Neutrophil (primary cell): ENCODE measurements at regions not wholly inside any gene's neighbourhood (a gene's known extent, or its start where the extent isn't known, plus 50 kb on each side); places are given as distances from the start of the nearest gene placed in this dataset.

Experiments used
- H3K27ac ChIP-seq: fragments of 200-600 bp; sonication (generic); 2 replicates; pipeline ENCODE4 v1.5.1; 2016; ENCODE audit warnings: mild to moderate bottlenecking, moderate library complexity
- H3K27me3 ChIP-seq: fragments of 200-600 bp; sonication (generic); 2 replicates; pipeline ENCODE4 v1.6.0; 2016; ENCODE audit warnings: mild to moderate bottlenecking
- H3K36me3 ChIP-seq: fragments of 200-600 bp; sonication (generic); 2 replicates; pipeline ENCODE4 v1.5.1; 2017
- H3K4me1 ChIP-seq, 2 experiments: fragments of 200-600 bp in 1 of 2; sonication (generic) in 1 of 2; 1 replicate in 1 of 2; 2 replicates in 1 of 2; pipeline versions ENCODE4 v1.5.1 to v1.6.1; 2013 to 2016; ENCODE audit warnings: low read depth in 1 of 2, low read length in 1 of 2, mild to moderate bottlenecking in 1 of 2, moderate library complexity in 1 of 2; ENCODE audit not compliant: control insufficient read depth in 1 of 2, insufficient read depth in 1 of 2
- H3K4me3 ChIP-seq, 2 experiments: fragments of 200-600 bp in 1 of 2; sonication (generic) in 1 of 2; 1 replicate in 1 of 2; 2 replicates in 1 of 2; pipeline ENCODE4 v1.5.1; 2013 to 2016; ENCODE audit warnings: low read depth in 1 of 2, low read length in 1 of 2, mild to moderate bottlenecking in 1 of 2, moderate library complexity in 1 of 2
- H3K9me3 ChIP-seq: fragments of 200-600 bp; sonication (generic); 2 replicates; pipeline ENCODE4 v1.5.1; 2016
- CTCF ChIP-seq: fragments of 200-600 bp; sonication (generic); IDR thresholded peaks from 2 replicates; pipeline ENCODE4 v1.5.1; 2016; ENCODE audit warnings: antibody characterized with exemption

- no peaks in the 10 kb centered on the region for H3K4me1 ChIP-seq
- no peak for TF ChIP-seq CTCF
- H3K9me3 ChIP-seq, result no peaks in the 10 kb centered on the region
Measured at GRCh38 chr6:144978208-144978607, 693.1 kb downstream of the UTRN start.

GRCh38 chr6:144986271-144986670 is 701.1 kb downstream of the UTRN start:
- Histone ChIP-seq H3K36me3 (no peaks in the 10 kb centered on the region), H3K27me3 (no peaks in the 10 kb centered on the region), H3K4me3 (no peak overlapping the region), H3K4me1 (no peaks in the 10 kb centered on the region), H3K9me3 (no peaks in the 10 kb centered on the region), H3K27ac (no peak overlapping the region)
- no peak for TF ChIP-seq CTCF

More at GRCh38 chr6:144978208-144978607, 693.1 kb downstream of the UTRN start:
- no peak overlapping the region for H3K4me3 ChIP-seq
- no peak overlapping the region for H3K27ac ChIP-seq
- H3K36me3 ChIP-seq, result no peaks in the 10 kb centered on the region
- no peaks in the 10 kb centered on the region for H3K27me3 ChIP-seq

GRCh38 chr6:144989319-144990107 is 704.4 kb downstream of the UTRN start:
- H3K36me3 ChIP-seq, result no peaks in the 10 kb centered on the region
- no peaks in the 10 kb centered on the region for H3K9me3 ChIP-seq
- no peaks in the 10 kb centered on the region for H3K27me3 ChIP-seq
- H3K4me3 ChIP-seq, result no peak overlapping the region
- no peak for TF ChIP-seq CTCF
- no peak overlapping the region for H3K27ac ChIP-seq
- H3K4me1 ChIP-seq, result no peaks in the 10 kb centered on the region

- Histone ChIP-seq H3K27me3 (no peaks in the 10 kb centered on the region), H3K4me1 (no peaks in the 10 kb centered on the region), H3K36me3 (no peaks in the 10 kb centered on the region), H3K9me3 (no peaks in the 10 kb centered on the region), H3K4me3 (no peak overlapping the region), H3K27ac (no peak overlapping the region)
- no peak for TF ChIP-seq CTCF
Measured at GRCh38 chr6:144990784-144991183, 705.6 kb downstream of the UTRN start.

- Histone ChIP-seq H3K9me3 (no peaks in the 10 kb centered on the region), H3K4me1 (no peaks in the 10 kb centered on the region), H3K4me3 (no peak overlapping the region), H3K27me3 (no peaks in the 10 kb centered on the region), H3K27ac (no peak overlapping the region), H3K36me3 (no peaks in the 10 kb centered on the region)
- no peak for TF ChIP-seq CTCF
Measured at GRCh38 chr6:144993870-144994269, 708.7 kb downstream of the UTRN start.
